ENCODE measurements at regions not wholly inside any gene's neighbourhood (a gene's known extent, or its start where the extent isn't known, plus 50 kb on each side); places are given as distances from the start of the nearest gene placed in this dataset.
A peak's percentile ranks its signal among the peaks of the same experiment; 100 is the strongest.

- TF ChIP-seq CTCF (IDR thresholded peaks at IDR 0.05) (peak; percentile 46), ZFX (IDR thresholded peaks at IDR 0.05; ENCODE audit: borderline replicate concordance) (no peak)
Observed at GRCh38 chr4:11805842-11806241, 377.1 kb upstream of the HS3ST1 start.
